ENCODE measurements at regions not wholly inside any gene's neighbourhood (a gene's known extent, or its start where the extent isn't known, plus 50 kb on each side); places are given as distances from the start of the nearest gene placed in this dataset.

- H3K4me3 ChIP-seq (ENCODE audit: low read depth, low read length): no peak overlapping the region
- DNase-seq (ENCODE audit: low read depth, low spot score): no peak
- TF ChIP-seq CTCF (IDR thresholded peaks at IDR 0.05; ENCODE audit: low read depth, low read length): no peak
- in situ Hi-C loops (cut with HindIII; ENCODE audit: low sequenced_read_pairs): no loop called here
These were observed 377.8 kb upstream of the HS6ST1 start for GRCh38 chr2:128696421-128696820.

GRCh38 chr2:128701418-128701817, 382.8 kb upstream of the HS6ST1 start:
- no peak overlapping the region for H3K4me3 ChIP-seq (ENCODE audit: low read depth, low read length)
- in situ Hi-C loops (cut with HindIII; ENCODE audit: low sequenced_read_pairs): no loop called here
- DNase-seq (ENCODE audit: low read depth, low spot score): no peak
- no peak for TF ChIP-seq CTCF (IDR thresholded peaks at IDR 0.05; ENCODE audit: low read depth, low read length)

GRCh38 chr2:128702616-128703015, 383.9 kb upstream of the HS6ST1 start:
- H3K4me3 ChIP-seq (ENCODE audit: low read depth, low read length): no peak overlapping the region
- TF ChIP-seq CTCF (IDR thresholded peaks at IDR 0.05; ENCODE audit: low read depth, low read length): no peak
- in situ Hi-C loops (cut with HindIII; ENCODE audit: low sequenced_read_pairs): no loop called here
- no peak for DNase-seq (ENCODE audit: low read depth, low spot score)

- in situ Hi-C loops (cut with HindIII; ENCODE audit: low sequenced_read_pairs): no loop called here
- no peak for TF ChIP-seq CTCF (IDR thresholded peaks at IDR 0.05; ENCODE audit: low read depth, low read length)
- DNase-seq (ENCODE audit: low read depth, low spot score): no peak
- H3K4me3 ChIP-seq (ENCODE audit: low read depth, low read length): no peak overlapping the region
These were observed 389.6 kb upstream of the HS6ST1 start for GRCh38 chr2:128708106-128708816.

GRCh38 chr2:128710242-128710641, 391.6 kb upstream of the HS6ST1 start:
- no peak overlapping the region for H3K4me3 ChIP-seq (ENCODE audit: low read depth, low read length)
- DNase-seq (ENCODE audit: low read depth, low spot score): no peak
- no peak for TF ChIP-seq CTCF (IDR thresholded peaks at IDR 0.05; ENCODE audit: low read depth, low read length)
- in situ Hi-C loops (cut with HindIII; ENCODE audit: low sequenced_read_pairs): no loop called here

GRCh38 chr2:128710729-128711128, 392.1 kb upstream of the HS6ST1 start:
- no peak for TF ChIP-seq CTCF (IDR thresholded peaks at IDR 0.05; ENCODE audit: low read depth, low read length)
- H3K4me3 ChIP-seq (ENCODE audit: low read depth, low read length): no peak overlapping the region
- no peak for DNase-seq (ENCODE audit: low read depth, low spot score)
- in situ Hi-C loops (cut with HindIII; ENCODE audit: low sequenced_read_pairs): no loop called here
